CD14-positive monocyte (primary cell): ENCODE measurements at regions not wholly inside any gene's neighbourhood (a gene's known extent, or its start where the extent isn't known, plus 50 kb on each side); places are given as distances from the start of the nearest gene placed in this dataset.
A peak's percentile ranks its signal among the peaks of the same experiment; 100 is the strongest.

Source experiments
- DNase-seq, 3 donors: peaks; one replicate each; pipeline ENCODE4 v3.0.0-alpha.2; 2011 to 2022
- H2AFZ ChIP-seq: 2 replicates; pipeline ENCODE4 v1.6.0; 2012; ENCODE audit warnings: mild to moderate bottlenecking, low read depth, low read length, inconsistent platforms; ENCODE audit not compliant: insufficient read depth, poor library complexity, severe bottlenecking
- H3K27ac ChIP-seq, 2 donors: 1 replicate in 1 of 2; 2 replicates in 1 of 2; pipeline ENCODE4 v1.5.1; 2012 to 2013; ENCODE audit warnings: low read length in 2 of 2, control low read depth in 1 of 2, inconsistent platforms in 1 of 2, low read depth in 1 of 2, mild to moderate bottlenecking in 1 of 2
- H3K27me3 ChIP-seq, 2 donors: one replicate each; pipeline versions ENCODE4 v1.6.0 to v1.6.1; 2011 to 2013; ENCODE audit warnings: low read length in 2 of 2; ENCODE audit not compliant: control insufficient read depth in 2 of 2, insufficient read depth in 2 of 2
- H3K36me3 ChIP-seq, 2 donors: replicated peaks in 1 of 2; 1 replicate in 1 of 2; 2 replicates in 1 of 2; pipeline versions ENCODE4 v1.5.1 to v1.6.1; 2012 to 2013; ENCODE audit warnings: low read length in 2 of 2, control low read depth in 1 of 2, inconsistent platforms in 1 of 2, mild to moderate bottlenecking in 1 of 2; ENCODE audit not compliant: insufficient read depth in 2 of 2, control insufficient read depth in 1 of 2
- H3K4me1 ChIP-seq, 2 donors: 1 replicate in 1 of 2; 2 replicates in 1 of 2; pipeline versions ENCODE4 v1.5.1 to v1.6.1; 2012 to 2013; ENCODE audit warnings: low read length in 2 of 2, control low read depth in 1 of 2, inconsistent platforms in 1 of 2, mild to moderate bottlenecking in 1 of 2, moderate library complexity in 1 of 2; ENCODE audit not compliant: insufficient read depth in 2 of 2, control insufficient read depth in 1 of 2
- H3K4me2 ChIP-seq: replicated peaks from 2 replicates; pipeline ENCODE3; 2012; ENCODE audit warnings: low read length, moderate library complexity, mild to moderate bottlenecking; ENCODE audit not compliant: poor library complexity, severe bottlenecking; ENCODE audit errors: extremely low read depth
- H3K4me3 ChIP-seq, 3 experiments: fragments of 200-600 bp in 1 of 3; sonication (generic) in 1 of 3; replicated peaks in 1 of 3; 1 replicate in 2 of 3; 2 replicates in 1 of 3; pipeline ENCODE4 v1.5.1; 2011 to 2013; ENCODE audit warnings: low read length in 3 of 3, mild to moderate bottlenecking in 3 of 3, control low read depth in 2 of 3, low read depth in 2 of 3, inconsistent platforms in 1 of 3, moderate library complexity in 1 of 3
- H3K79me2 ChIP-seq: 2 replicates; pipeline ENCODE4 v1.6.0; 2012; ENCODE audit warnings: mild to moderate bottlenecking, control low read depth, inconsistent platforms, low read length, moderate library complexity; ENCODE audit not compliant: insufficient read depth
- H3K9ac ChIP-seq: 2 replicates; pipeline ENCODE4 v1.6.0; 2017; ENCODE audit warnings: low read length, mild to moderate bottlenecking; ENCODE audit not compliant: insufficient read depth, poor library complexity, severe bottlenecking
- H3K9me3 ChIP-seq, 2 donors: replicated peaks in 1 of 2; 1 replicate in 1 of 2; 2 replicates in 1 of 2; pipeline versions ENCODE4 v1.5.1 to v1.6.1; 2012 to 2013; ENCODE audit warnings: low read length in 2 of 2, control low read depth in 1 of 2; ENCODE audit not compliant: control insufficient read depth in 1 of 2, insufficient read depth in 1 of 2
- H4K20me1 ChIP-seq: 2 replicates; pipeline ENCODE4 v1.6.0; 2012; ENCODE audit warnings: mild to moderate bottlenecking, low read length, control low read depth, moderate library complexity; ENCODE audit not compliant: insufficient read depth
- H3K27ac Mint-ChIP-seq, 7 donors: one replicate each; pipeline ENCODE4 v1.8.0; 2020; ENCODE audit warnings: mild to moderate bottlenecking in 7 of 7, mixed read lengths in 7 of 7, moderate library complexity in 6 of 7, inconsistent platforms in 2 of 7
- H3K27me3 Mint-ChIP-seq, 3 donors: one replicate each; pipeline ENCODE4 v1.8.0; 2021 to 2022; ENCODE audit warnings: low read depth in 3 of 3, mild to moderate bottlenecking in 3 of 3, mixed read lengths in 3 of 3, moderate library complexity in 3 of 3, inconsistent platforms in 1 of 3
- H3K36me3 Mint-ChIP-seq, 2 donors: one replicate each; pipeline ENCODE4 v1.8.0; 2020; ENCODE audit warnings: mixed read lengths in 2 of 2, inconsistent platforms in 1 of 2, mild to moderate bottlenecking in 1 of 2
- H3K4me1 Mint-ChIP-seq: one replicate; pipeline ENCODE4 v1.8.0; 2020; ENCODE audit warnings: mild to moderate bottlenecking, mixed read lengths
- H3K4me3 Mint-ChIP-seq, 2 donors: one replicate each; pipeline ENCODE4 v1.8.0; 2020; ENCODE audit warnings: mild to moderate bottlenecking in 2 of 2, mixed read lengths in 2 of 2, moderate library complexity in 1 of 2
- H3K9me3 Mint-ChIP-seq, 7 donors: one replicate each; pipeline ENCODE4 v1.8.0; 2020 to 2022; ENCODE audit warnings: mixed read lengths in 7 of 7, mild to moderate bottlenecking in 6 of 7, moderate library complexity in 6 of 7, inconsistent platforms in 2 of 7
- WGBS: methylation state at CpG from one replicate; pipeline ENCODE4 v1.1.5; 2013; ENCODE audit warnings: missing lambda C conversion rate; ENCODE audit not compliant: insufficient coverage; 5-methylcytosine and 5-hydroxymethylcytosine counted together
- intact Hi-C, 2 donors: fragments of 100-400 bp; cut with micrococcal nuclease; formaldehyde crosslinking; loops; one replicate each; pipeline versions ENCODE4 v1.15.0 to v1.15.1; 2023
- TF ChIP-seq, protein P1 (sequence below): fragments of 200-600 bp; IDR thresholded peaks from one replicate; pipeline ENCODE4 v1.8.0; 2022; ENCODE audit warnings: antibody characterized with exemption, mild to moderate bottlenecking

DNA sequence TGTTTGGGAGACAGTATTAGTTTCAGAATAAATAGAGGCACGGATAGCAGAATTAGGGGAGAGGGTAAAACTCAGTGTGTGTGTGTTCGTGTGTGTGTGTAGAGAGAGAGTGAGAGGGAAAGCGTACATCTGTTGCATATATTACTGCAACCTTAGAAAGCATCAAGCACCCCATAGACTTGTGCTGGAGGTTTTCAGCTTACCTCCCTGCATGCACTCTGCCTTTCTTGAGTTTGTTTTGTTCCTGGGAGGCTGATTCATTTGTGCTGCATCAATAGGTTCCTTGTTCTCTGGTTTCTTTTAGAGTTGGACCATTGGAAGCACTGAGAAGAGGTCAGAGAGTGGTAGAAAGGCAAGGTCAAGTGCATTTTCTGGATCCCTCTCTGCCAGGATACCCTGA lies 104.4 kb upstream of the KCNK1 start:
- no peak overlapping the region for H3K4me3 Mint-ChIP-seq
- H3K4me3 ChIP-seq = no peak overlapping the region
- H2AFZ ChIP-seq = no peak overlapping the region
- no peak overlapping the region for H3K27ac Mint-ChIP-seq
- H3K9me3 ChIP-seq = no peaks in the 10 kb centered on the region
- H3K9ac ChIP-seq = no peak overlapping the region
- H3K27me3 ChIP-seq = no peaks in the 10 kb centered on the region
- no CpG with 5 or more reads among the region's 3 CpGs for WGBS
- H3K27ac ChIP-seq = no peak overlapping the region
- H3K4me1 Mint-ChIP-seq = peaks cover 10% of the 10 kb centered on the region
- H3K36me3 Mint-ChIP-seq = no peaks in the 10 kb centered on the region
- no peaks in the 10 kb centered on the region for H3K79me2 ChIP-seq
- no peak for DNase-seq
- no peaks in the 10 kb centered on the region for H3K36me3 ChIP-seq
- H3K9me3 Mint-ChIP-seq = peaks cover 0 to 4% (median 4%) of the 10 kb centered on the region in 7 donors
- H3K4me2 ChIP-seq = no peak overlapping the region
- TF ChIP-seq, protein P1, sequence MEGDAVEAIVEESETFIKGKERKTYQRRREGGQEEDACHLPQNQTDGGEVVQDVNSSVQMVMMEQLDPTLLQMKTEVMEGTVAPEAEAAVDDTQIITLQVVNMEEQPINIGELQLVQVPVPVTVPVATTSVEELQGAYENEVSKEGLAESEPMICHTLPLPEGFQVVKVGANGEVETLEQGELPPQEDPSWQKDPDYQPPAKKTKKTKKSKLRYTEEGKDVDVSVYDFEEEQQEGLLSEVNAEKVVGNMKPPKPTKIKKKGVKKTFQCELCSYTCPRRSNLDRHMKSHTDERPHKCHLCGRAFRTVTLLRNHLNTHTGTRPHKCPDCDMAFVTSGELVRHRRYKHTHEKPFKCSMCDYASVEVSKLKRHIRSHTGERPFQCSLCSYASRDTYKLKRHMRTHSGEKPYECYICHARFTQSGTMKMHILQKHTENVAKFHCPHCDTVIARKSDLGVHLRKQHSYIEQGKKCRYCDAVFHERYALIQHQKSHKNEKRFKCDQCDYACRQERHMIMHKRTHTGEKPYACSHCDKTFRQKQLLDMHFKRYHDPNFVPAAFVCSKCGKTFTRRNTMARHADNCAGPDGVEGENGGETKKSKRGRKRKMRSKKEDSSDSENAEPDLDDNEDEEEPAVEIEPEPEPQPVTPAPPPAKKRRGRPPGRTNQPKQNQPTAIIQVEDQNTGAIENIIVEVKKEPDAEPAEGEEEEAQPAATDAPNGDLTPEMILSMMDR = no peak
- H3K4me1 ChIP-seq = peaks cover 15 to 21% of the 10 kb centered on the region in 2 donors
- no peaks in the 10 kb centered on the region for H4K20me1 ChIP-seq
- intact Hi-C loops = no loop called here
- peaks cover 0 to 4% (median 4%) of the 10 kb centered on the region in 3 donors for H3K27me3 Mint-ChIP-seq

DNA sequence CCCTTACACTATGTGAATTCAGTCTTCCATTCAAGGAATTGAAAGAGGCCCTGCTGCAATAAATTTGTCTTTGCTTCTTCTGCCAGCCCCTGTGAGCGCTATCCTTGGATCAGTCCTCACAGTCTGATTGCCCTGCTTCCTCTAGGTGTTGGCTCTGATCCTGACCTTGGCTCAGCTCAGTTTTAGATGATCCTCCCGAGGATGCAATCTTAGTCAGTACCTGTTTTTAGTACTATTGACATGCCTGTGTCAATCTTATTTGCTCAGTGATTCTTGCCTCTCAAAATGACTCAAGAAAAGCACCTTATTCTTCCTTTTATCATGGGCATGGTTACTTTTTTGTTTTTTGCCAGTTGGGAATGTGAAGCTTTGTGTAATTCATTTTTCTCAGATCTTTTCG lies 101.4 kb upstream of the KCNK1 start:
- DNase-seq = no peak
- Histone ChIP-seq H4K20me1 (no peaks in the 10 kb centered on the region), H3K27me3 (no peaks in the 10 kb centered on the region), H3K9me3 (peaks cover 0 to 22% of the 10 kb centered on the region in 2 donors), H3K9ac (no peak overlapping the region), H3K4me3 (no peak overlapping the region), H3K79me2 (no peaks in the 10 kb centered on the region), H3K27ac (no peak overlapping the region), H3K4me2 (no peak overlapping the region), H3K36me3 (no peaks in the 10 kb centered on the region), H2AFZ (no peak overlapping the region), H3K4me1 (peaks cover 15 to 21% of the 10 kb centered on the region in 2 donors)
- Mint-ChIP-seq H3K4me3 (no peak overlapping the region), H3K27ac (peak overlapping the region in 2 of 7 donors; percentile 14 to 77), H3K9me3 (peaks cover 0 to 18% (median 6%) of the 10 kb centered on the region in 7 donors), H3K36me3 (no peaks in the 10 kb centered on the region), H3K27me3 (peaks cover 0 to 6% (median 3%) of the 10 kb centered on the region in 3 donors), H3K4me1 (peaks cover 10% of the 10 kb centered on the region)
- WGBS = 100% methylated on average over 1 of the region's 3 CpGs
- intact Hi-C loops = no loop called here
- TF ChIP-seq, protein P1 = no peak
